Activated CD8-positive, alpha-beta memory T cell treated with anti-CD3 and anti-CD28 coated beads, Interleukin-2, amount 50 U/mL, for 24 hours (primary cell): ENCODE measurements at regions not wholly inside any gene's neighbourhood (a gene's known extent, or its start where the extent isn't known, plus 50 kb on each side); places are given as distances from the start of the nearest gene placed in this dataset.

ENCODE experiments used
- DNase-seq: peaks from one replicate; pipeline ENCODE4 v3.0.0-alpha.2; 2020; ENCODE audit errors: extremely low read depth

DNA sequence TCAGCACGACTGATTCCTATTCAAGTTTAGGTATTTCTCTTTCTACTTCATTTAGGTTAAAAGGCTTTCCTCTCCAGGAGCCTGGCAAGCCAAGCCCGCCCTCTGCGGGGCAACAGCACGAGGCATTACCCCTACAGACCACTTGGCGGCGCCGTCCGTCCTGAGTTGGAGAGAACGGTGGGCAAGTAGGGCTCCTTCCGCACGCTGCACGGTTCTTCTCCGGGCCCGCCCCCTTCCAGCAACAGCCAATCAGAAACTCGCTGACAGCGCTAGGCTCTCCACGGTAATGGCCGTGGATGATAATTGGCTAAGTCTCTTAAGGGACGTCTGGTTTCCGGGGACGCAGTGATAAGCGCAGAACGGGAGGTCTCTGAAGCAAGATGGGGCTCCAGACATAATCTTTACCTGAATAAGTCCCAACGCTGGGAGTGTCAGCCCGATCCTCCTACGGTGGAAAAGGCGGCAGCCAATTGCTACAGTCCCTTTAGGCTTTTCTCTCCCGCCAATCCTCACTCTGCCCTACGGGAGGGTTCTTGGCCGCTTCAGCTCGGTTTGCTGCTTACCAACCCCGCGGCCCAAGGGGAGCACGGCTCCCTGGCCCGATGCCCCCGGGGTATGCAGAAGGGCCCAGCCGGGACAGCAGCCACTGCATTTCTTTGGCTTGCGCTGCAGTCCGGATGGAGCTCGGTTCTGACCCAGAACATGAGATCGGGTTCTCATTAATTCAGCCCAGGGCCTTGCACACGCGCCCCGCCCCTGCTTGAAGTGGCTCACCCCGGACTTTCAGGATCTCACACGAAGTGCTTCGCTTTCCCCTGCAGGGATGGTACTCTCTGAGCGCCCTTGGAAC is 206.9 kb upstream of the PKDCC start:
- peak; percentile 94 for DNase-seq

GRCh38 chr2:41846962-41847361 is 200.9 kb upstream of the PKDCC start:
- DNase-seq = no peak

GRCh38 chr2:41847744-41848441 is 199.9 kb upstream of the PKDCC start:
- DNase-seq = no peak

- DNase-seq = no peak
Measured at GRCh38 chr2:41851554-41851953, 196.3 kb upstream of the PKDCC start.

- no peak for DNase-seq
Measured at GRCh38 chr2:41853427-41854191, 194.2 kb upstream of the PKDCC start.

DNA sequence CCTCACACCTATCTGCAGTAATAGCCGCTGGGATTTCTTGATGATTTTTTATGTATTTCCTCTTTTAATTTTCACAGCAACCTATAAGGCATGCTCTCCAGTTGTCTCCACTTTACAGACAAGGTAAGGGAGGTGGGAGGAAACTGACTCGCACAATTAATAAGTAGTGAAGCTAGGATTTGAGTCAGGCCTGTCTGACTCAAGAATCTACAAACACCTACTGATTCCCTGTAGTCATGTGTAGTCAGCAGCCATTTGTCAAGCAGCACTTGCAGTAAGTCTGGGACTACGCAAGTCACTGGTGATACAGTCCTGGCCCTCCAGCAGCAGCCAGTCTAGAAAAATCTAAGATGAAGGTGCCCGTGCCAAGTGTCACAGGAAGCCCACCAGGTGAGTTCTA is 193.6 kb upstream of the PKDCC start:
- DNase-seq = no peak

- DNase-seq = no peak
Measured at GRCh38 chr2:41856946-41857345, 190.9 kb upstream of the PKDCC start.

GRCh38 chr2:41859615-41860514 is 188.0 kb upstream of the PKDCC start:
- no peak for DNase-seq

DNA sequence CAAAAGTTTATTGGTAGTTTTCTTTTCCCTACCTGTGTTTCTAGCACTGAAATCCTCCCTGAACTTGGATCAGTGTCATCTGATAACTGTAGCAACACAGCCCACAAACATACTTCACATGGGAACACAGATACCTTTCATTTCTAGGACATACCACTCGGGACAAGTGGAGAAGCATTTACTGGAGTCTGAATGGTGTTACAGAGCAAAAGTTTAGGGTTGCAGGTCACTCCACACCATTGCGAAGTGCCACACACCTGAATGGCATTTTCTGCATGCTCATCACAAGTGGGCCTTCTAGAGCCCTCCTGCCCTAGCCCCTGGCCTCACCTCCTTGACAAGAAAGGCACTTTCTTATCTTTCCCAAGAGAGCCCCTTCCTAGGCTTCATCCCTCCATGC is 184.8 kb upstream of the PKDCC start:
- no peak for DNase-seq

DNA sequence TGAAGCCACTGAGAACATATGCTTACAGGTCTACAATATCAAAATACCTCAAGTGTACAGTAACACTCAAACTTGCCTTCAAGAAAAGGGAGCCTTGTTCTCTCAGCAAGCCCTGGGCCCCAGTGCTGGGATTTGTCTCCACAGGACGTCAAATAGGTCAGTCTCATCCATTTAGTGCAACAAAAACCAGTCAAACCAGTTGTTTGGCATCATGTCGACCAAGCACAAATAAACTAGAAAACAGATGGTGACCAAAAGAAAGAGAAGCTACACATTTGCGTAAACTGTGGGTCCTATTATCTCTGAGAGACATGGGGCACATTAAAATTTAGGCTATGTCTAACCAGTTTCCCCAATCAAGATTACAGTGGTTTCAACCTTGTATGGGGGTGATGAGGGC is 182.6 kb upstream of the PKDCC start:
- DNase-seq = no peak

DNA sequence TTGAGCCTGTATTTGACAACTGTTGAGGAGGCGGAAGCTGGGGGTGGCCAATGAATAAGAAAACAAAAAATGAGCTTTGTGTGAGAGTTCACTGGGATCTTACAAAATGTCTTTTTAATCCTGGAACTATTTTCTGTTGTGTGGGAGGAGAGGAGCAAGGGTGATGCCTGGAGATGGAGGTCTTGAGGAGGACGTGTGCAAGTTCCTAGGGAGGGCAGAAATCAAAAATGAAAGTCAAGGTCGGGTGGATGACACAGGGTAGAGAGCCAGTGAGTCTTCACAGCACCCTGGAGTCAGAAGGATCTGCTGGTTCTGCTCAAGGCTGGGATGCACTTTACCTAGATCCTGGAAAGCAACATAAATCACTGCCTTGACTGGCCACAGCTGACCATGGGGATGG is 180.3 kb upstream of the PKDCC start:
- no peak for DNase-seq

- DNase-seq = peak; percentile 7
Measured at GRCh38 chr2:41869542-41870264, 178.1 kb upstream of the PKDCC start.

- no peak for DNase-seq
Measured at GRCh38 chr2:41870265-41870585, 177.6 kb upstream of the PKDCC start.

DNA sequence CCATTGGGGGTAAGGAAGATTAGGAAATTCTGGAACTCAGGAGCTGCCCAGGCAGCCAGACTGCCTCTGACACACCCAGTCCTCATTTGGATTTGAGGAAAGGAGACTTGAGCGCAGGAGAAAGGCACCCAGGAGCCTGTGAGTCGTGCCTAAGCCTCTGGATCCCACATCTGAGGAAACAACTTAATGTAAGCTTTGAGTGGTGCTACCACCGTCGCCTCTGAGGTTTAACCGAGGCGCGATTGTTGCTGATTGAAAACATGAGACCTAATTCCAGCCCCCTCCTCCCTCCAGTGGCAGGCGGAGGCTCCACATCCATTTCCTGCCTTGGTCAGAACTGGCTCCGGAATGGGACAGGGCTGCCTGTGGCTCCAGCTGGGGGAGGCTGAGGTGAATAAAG is 176.7 kb upstream of the PKDCC start:
- DNase-seq = no peak

GRCh38 chr2:41872646-41873045 is 175.2 kb upstream of the PKDCC start:
- DNase-seq = no peak

DNA sequence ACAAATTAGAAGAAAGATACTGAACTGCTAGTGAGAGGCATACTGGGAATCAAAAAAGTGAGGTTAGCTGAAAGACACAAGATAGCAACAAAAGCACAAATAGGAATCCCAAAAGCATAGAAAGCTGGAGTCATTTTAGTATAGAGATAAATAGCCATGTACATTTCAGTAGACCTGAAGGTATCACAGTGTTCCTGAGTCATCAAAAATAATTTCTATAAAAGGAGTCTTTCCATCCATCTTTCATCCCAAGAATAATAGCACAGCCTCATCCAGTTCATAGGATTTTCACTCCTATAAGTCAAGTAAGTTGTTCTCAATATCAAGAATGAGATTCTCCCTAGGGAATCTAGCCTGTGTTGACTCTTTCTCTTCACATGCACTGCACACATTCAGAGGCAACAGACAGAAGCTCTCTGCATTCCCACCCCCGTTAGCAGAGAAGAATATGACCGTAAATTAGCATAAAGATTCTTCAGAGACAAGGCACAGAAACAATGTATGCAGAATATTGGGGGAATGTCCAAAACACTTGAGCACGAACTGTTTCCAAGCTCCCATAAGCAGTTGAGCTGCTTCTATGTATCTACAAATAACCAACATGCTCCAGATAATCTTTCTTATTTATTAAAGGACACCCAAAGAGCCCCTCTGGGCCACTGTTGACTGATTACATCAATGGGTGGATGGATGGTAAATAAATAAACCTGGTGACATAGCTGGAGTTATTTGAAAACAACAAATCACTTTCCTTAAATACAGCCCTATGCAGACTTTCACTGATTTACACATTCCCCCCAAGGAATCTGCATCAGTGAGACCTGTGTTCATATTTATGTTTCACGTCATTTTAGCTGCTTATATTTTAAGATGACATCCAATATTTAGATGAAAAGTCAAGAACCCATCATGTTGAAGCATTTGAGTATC is 174.5 kb upstream of the PKDCC start:
- DNase-seq = no peak

- no peak for DNase-seq
Measured at GRCh38 chr2:41877114-41877678, 170.6 kb upstream of the PKDCC start.

GRCh38 chr2:41878056-41878455 is 169.8 kb upstream of the PKDCC start:
- no peak for DNase-seq

DNA sequence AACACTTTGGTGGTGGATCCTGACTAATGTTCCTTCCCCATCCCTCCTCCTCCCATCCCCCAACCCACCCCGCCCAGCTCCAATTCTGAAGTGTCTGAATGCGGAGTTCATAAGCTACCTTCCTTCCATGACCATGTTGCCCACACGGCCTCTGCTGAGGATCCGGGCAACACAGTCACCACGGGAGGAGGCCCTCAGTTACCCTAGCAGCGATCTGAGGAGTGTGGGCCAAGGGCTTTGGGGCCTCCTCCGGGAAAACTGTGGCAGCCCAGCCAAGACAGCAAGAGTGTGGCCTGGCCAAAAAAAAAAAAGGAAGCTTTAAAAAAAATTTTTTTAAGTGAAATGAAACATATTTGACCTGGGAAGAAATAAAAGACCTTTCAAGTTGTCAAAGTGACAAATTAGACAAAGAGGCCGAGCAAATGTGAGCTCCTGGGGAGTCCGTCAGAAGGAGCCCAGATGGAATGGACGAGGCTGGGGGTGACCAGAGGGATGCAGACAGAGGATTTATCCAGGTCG is 169.0 kb upstream of the PKDCC start:
- no peak for DNase-seq
